T-helper 22 cell (primary cell): ENCODE measurements at regions not wholly inside any gene's neighbourhood (a gene's known extent, or its start where the extent isn't known, plus 50 kb on each side); places are given as distances from the start of the nearest gene placed in this dataset.
"Not testable (repeated sequence)": the region's sequence is repeated elsewhere in the genome, so short reads cannot be mapped to it uniquely, and the experiment has no call there.

ENCODE experiments used
- DNase-seq: peaks from one replicate; pipeline ENCODE4 v3.0.0-alpha.2; 2020; ENCODE audit warnings: low read depth

- no peak for DNase-seq
Measured at GRCh38 chrX:13223868-13224567, 95.8 kb downstream of the ATXN3L start.

GRCh38 chrX:13220916-13221315 is 98.9 kb downstream of the ATXN3L start:
- no peak for DNase-seq

GRCh38 chrX:13219991-13220764 is 99.7 kb downstream of the ATXN3L start:
- no peak for DNase-seq

GRCh38 chrX:13218758-13219157 is 101.1 kb downstream of the ATXN3L start:
- no peak for DNase-seq

GRCh38 chrX:13216139-13216538 is 103.7 kb downstream of the ATXN3L start:
- DNase-seq: no peak

- no peak for DNase-seq
Measured at GRCh38 chrX:13215729-13216128, 104.1 kb downstream of the ATXN3L start.

GRCh38 chrX:13212191-13212651 is 107.6 kb downstream of the ATXN3L start:
- DNase-seq: no peak

- DNase-seq: not testable (repeated sequence)
Measured at GRCh38 chrX:13210142-13210541, 109.7 kb downstream of the ATXN3L start.

GRCh38 chrX:13209704-13210103 is 110.1 kb downstream of the ATXN3L start:
- DNase-seq: not testable (repeated sequence)

- no peak for DNase-seq
Measured at GRCh38 chrX:13208281-13208935, 111.4 kb downstream of the ATXN3L start.

GRCh38 chrX:13203271-13203670 is 116.6 kb downstream of the ATXN3L start:
- DNase-seq: no peak

GRCh38 chrX:13201605-13202219 is 118.1 kb downstream of the ATXN3L start:
- no peak for DNase-seq

- DNase-seq: no peak
Measured at GRCh38 chrX:13200398-13200797, 119.5 kb downstream of the ATXN3L start.

GRCh38 chrX:13198762-13199064 is 121.1 kb downstream of the ATXN3L start:
- no peak for DNase-seq

GRCh38 chrX:13198056-13198761 is 121.6 kb downstream of the ATXN3L start:
- DNase-seq: no peak

GRCh38 chrX:13196782-13197181 is 123.1 kb downstream of the ATXN3L start:
- no peak for DNase-seq

GRCh38 chrX:13195340-13195739 is 124.5 kb downstream of the ATXN3L start:
- DNase-seq: no peak

GRCh38 chrX:13194291-13195103 is 125.4 kb downstream of the ATXN3L start:
- no peak for DNase-seq

GRCh38 chrX:13190051-13190450 is 129.8 kb downstream of the ATXN3L start:
- no peak for DNase-seq

GRCh38 chrX:13189380-13189779 is 130.5 kb downstream of the ATXN3L start:
- DNase-seq: no peak

- DNase-seq: no peak
Measured at GRCh38 chrX:13188731-13189309, 131.0 kb downstream of the ATXN3L start.
